Mucosa of rectum (tissue), 2 donors: ENCODE measurements at regions not wholly inside any gene's neighbourhood (a gene's known extent, or its start where the extent isn't known, plus 50 kb on each side); places are given as distances from the start of the nearest gene placed in this dataset.

Source experiments
- H3K27ac ChIP-seq, 2 donors: one replicate each; pipeline ENCODE4 v1.7.0; 2013; ENCODE audit warnings: inconsistent platforms in 2 of 2, low read depth in 2 of 2, low read length in 2 of 2
- H3K27me3 ChIP-seq, 2 donors: one replicate each; pipeline ENCODE4 v1.7.0; 2013; ENCODE audit warnings: low read length in 2 of 2; ENCODE audit not compliant: control insufficient read depth in 2 of 2, insufficient read depth in 2 of 2
- H3K36me3 ChIP-seq, 2 donors: one replicate each; pipeline ENCODE4 v1.7.0; 2013; ENCODE audit warnings: low read length in 2 of 2; ENCODE audit not compliant: control insufficient read depth in 2 of 2, insufficient read depth in 2 of 2
- H3K4me1 ChIP-seq, 2 donors: one replicate each; pipeline ENCODE4 v1.7.0; 2013; ENCODE audit warnings: low read length in 2 of 2, mild to moderate bottlenecking in 1 of 2; ENCODE audit not compliant: control insufficient read depth in 2 of 2, insufficient read depth in 2 of 2
- H3K4me3 ChIP-seq, 2 donors: one replicate each; pipeline ENCODE4 v1.7.0; 2013; ENCODE audit warnings: low read length in 2 of 2
- H3K9ac ChIP-seq, 2 donors: one replicate each; pipeline ENCODE4 v1.7.0; 2013; ENCODE audit warnings: low read length in 2 of 2, low read depth in 1 of 2, mild to moderate bottlenecking in 1 of 2
- H3K9me3 ChIP-seq, 2 donors: one replicate each; pipeline ENCODE4 v1.7.0; 2013; ENCODE audit warnings: low read length in 2 of 2; ENCODE audit not compliant: control insufficient read depth in 2 of 2
- donor health status: healthy.
- donor health status: Normal muscosa, but diverticular disease.

- no peak overlapping the region for H3K9ac ChIP-seq
- no peaks in the 10 kb centered on the region for H3K36me3 ChIP-seq
- H3K27me3 ChIP-seq, result no peaks in the 10 kb centered on the region
- no peaks in the 10 kb centered on the region for H3K4me1 ChIP-seq
- H3K27ac ChIP-seq, result no peak overlapping the region
- H3K4me3 ChIP-seq, result no peak overlapping the region
- H3K9me3 ChIP-seq, result no peaks in the 10 kb centered on the region
These were observed 168.5 kb downstream of the CBLN2 start for GRCh38 chr18:72375618-72376017.

GRCh38 chr18:72372076-72372475 lies 172.1 kb downstream of the CBLN2 start:
- Histone ChIP-seq H3K4me1 (no peaks in the 10 kb centered on the region), H3K9me3 (no peaks in the 10 kb centered on the region), H3K27ac (no peak overlapping the region), H3K27me3 (no peaks in the 10 kb centered on the region), H3K9ac (no peak overlapping the region), H3K36me3 (no peaks in the 10 kb centered on the region), H3K4me3 (no peak overlapping the region)

GRCh38 chr18:72368308-72368707 lies 175.8 kb downstream of the CBLN2 start:
- H3K9ac ChIP-seq, result no peak overlapping the region
- H3K36me3 ChIP-seq, result no peaks in the 10 kb centered on the region
- no peak overlapping the region for H3K4me3 ChIP-seq
- no peak overlapping the region for H3K27ac ChIP-seq
- H3K4me1 ChIP-seq, result no peaks in the 10 kb centered on the region
- no peaks in the 10 kb centered on the region for H3K27me3 ChIP-seq
- H3K9me3 ChIP-seq, result no peaks in the 10 kb centered on the region

- H3K4me3 ChIP-seq, result no peak overlapping the region
- H3K9ac ChIP-seq, result no peak overlapping the region
- H3K27ac ChIP-seq, result no peak overlapping the region
- H3K9me3 ChIP-seq, result no peaks in the 10 kb centered on the region
- H3K4me1 ChIP-seq, result no peaks in the 10 kb centered on the region
- no peaks in the 10 kb centered on the region for H3K36me3 ChIP-seq
- no peaks in the 10 kb centered on the region for H3K27me3 ChIP-seq
These were observed 183.5 kb downstream of the CBLN2 start for GRCh38 chr18:72360634-72361033.

- no peak overlapping the region for H3K27ac ChIP-seq
- H3K4me3 ChIP-seq, result no peak overlapping the region
- H3K4me1 ChIP-seq, result no peaks in the 10 kb centered on the region
- no peaks in the 10 kb centered on the region for H3K27me3 ChIP-seq
- no peak overlapping the region for H3K9ac ChIP-seq
- no peaks in the 10 kb centered on the region for H3K36me3 ChIP-seq
- H3K9me3 ChIP-seq, result peaks cover under 1 to 4% of the 10 kb centered on the region in 2 donors
These were observed 201.2 kb downstream of the CBLN2 start for GRCh38 chr18:72342933-72343332.

GRCh38 chr18:72339976-72340375 lies 204.2 kb downstream of the CBLN2 start:
- H3K36me3 ChIP-seq, result no peaks in the 10 kb centered on the region
- no peak overlapping the region for H3K9ac ChIP-seq
- no peaks in the 10 kb centered on the region for H3K27me3 ChIP-seq
- no peak overlapping the region for H3K27ac ChIP-seq
- no peaks in the 10 kb centered on the region for H3K4me1 ChIP-seq
- H3K9me3 ChIP-seq, result peaks cover 0 to 7% of the 10 kb centered on the region in 2 donors
- no peak overlapping the region for H3K4me3 ChIP-seq

- H3K9ac ChIP-seq, result no peak overlapping the region
- H3K9me3 ChIP-seq, result peaks cover 0 to 7% of the 10 kb centered on the region in 2 donors
- H3K27ac ChIP-seq, result no peak overlapping the region
- H3K4me3 ChIP-seq, result no peak overlapping the region
- no peaks in the 10 kb centered on the region for H3K27me3 ChIP-seq
- H3K4me1 ChIP-seq, result no peaks in the 10 kb centered on the region
- H3K36me3 ChIP-seq, result no peaks in the 10 kb centered on the region
These were observed 207.4 kb downstream of the CBLN2 start for GRCh38 chr18:72336786-72337185.

- H3K9ac ChIP-seq, result no peak overlapping the region
- no peaks in the 10 kb centered on the region for H3K9me3 ChIP-seq
- no peak overlapping the region for H3K4me3 ChIP-seq
- H3K27me3 ChIP-seq, result no peaks in the 10 kb centered on the region
- no peaks in the 10 kb centered on the region for H3K4me1 ChIP-seq
- no peak overlapping the region for H3K27ac ChIP-seq
- H3K36me3 ChIP-seq, result no peaks in the 10 kb centered on the region
These were observed 214.6 kb downstream of the CBLN2 start for GRCh38 chr18:72329533-72329932.

- Histone ChIP-seq H3K36me3 (no peaks in the 10 kb centered on the region), H3K4me1 (no peaks in the 10 kb centered on the region), H3K9ac (no peak overlapping the region), H3K27ac (no peak overlapping the region), H3K4me3 (no peak overlapping the region), H3K9me3 (no peaks in the 10 kb centered on the region), H3K27me3 (no peaks in the 10 kb centered on the region)
These were observed 218.8 kb downstream of the CBLN2 start for GRCh38 chr18:72325307-72325706.

GRCh38 chr18:72324677-72325076 lies 219.5 kb downstream of the CBLN2 start:
- Histone ChIP-seq H3K4me1 (no peaks in the 10 kb centered on the region), H3K27ac (no peak overlapping the region), H3K9ac (no peak overlapping the region), H3K27me3 (no peaks in the 10 kb centered on the region), H3K36me3 (no peaks in the 10 kb centered on the region), H3K4me3 (no peak overlapping the region), H3K9me3 (no peaks in the 10 kb centered on the region)

- no peaks in the 10 kb centered on the region for H3K4me1 ChIP-seq
- peaks cover 0 to 4% of the 10 kb centered on the region in 2 donors for H3K9me3 ChIP-seq
These were observed 227.6 kb downstream of the CBLN2 start for GRCh38 chr18:72316497-72316896.

More at GRCh38 chr18:72316497-72316896, 227.6 kb downstream of the CBLN2 start:
- Histone ChIP-seq H3K4me3 (no peak overlapping the region), H3K36me3 (no peaks in the 10 kb centered on the region), H3K27me3 (no peaks in the 10 kb centered on the region), H3K27ac (no peak overlapping the region), H3K9ac (no peak overlapping the region)
